Naive B cell (primary cell): ENCODE measurements at regions not wholly inside any gene's neighbourhood (a gene's known extent, or its start where the extent isn't known, plus 50 kb on each side); places are given as distances from the start of the nearest gene placed in this dataset.

Source experiments
- ATAC-seq, 2 donors: fragments of 150-1000 bp; cut with Tn5 transposase; 2 replicates each; pipeline ENCODE4 v1.10.0; 2021; ENCODE audit warnings: low read depth in 2 of 2, mild to moderate bottlenecking in 2 of 2, moderate library complexity in 2 of 2
- DNase-seq: peaks from one replicate; pipeline ENCODE4 v3.0.0; 2022
- H3K27ac Mint-ChIP-seq, 6 donors: one replicate each; pipeline ENCODE4 v1.8.0; 2020 to 2022; ENCODE audit warnings: mild to moderate bottlenecking in 6 of 6, mixed read lengths in 6 of 6, moderate library complexity in 5 of 6, inconsistent platforms in 2 of 6
- H3K27me3 Mint-ChIP-seq, 3 donors: one replicate each; pipeline ENCODE4 v1.8.0; 2021 to 2022; ENCODE audit warnings: mixed read lengths in 3 of 3, mild to moderate bottlenecking in 1 of 3
- H3K36me3 Mint-ChIP-seq, 2 donors: one replicate each; pipeline ENCODE4 v1.8.0; 2020 to 2022; ENCODE audit warnings: mixed read lengths in 2 of 2, inconsistent platforms in 1 of 2, mild to moderate bottlenecking in 1 of 2
- H3K4me1 Mint-ChIP-seq, 3 donors: one replicate each; pipeline ENCODE4 v1.8.0; 2020 to 2022; ENCODE audit warnings: mixed read lengths in 3 of 3, inconsistent platforms in 1 of 3, mild to moderate bottlenecking in 1 of 3, moderate library complexity in 1 of 3
- H3K4me3 Mint-ChIP-seq, 8 donors: one replicate each; pipeline ENCODE4 v1.8.0; 2020 to 2022; ENCODE audit warnings: mild to moderate bottlenecking in 8 of 8, mixed read lengths in 8 of 8, moderate library complexity in 8 of 8, inconsistent platforms in 2 of 8
- H3K9me3 Mint-ChIP-seq, 7 donors: one replicate each; pipeline ENCODE4 v1.8.0; 2020 to 2022; ENCODE audit warnings: mixed read lengths in 7 of 7, mild to moderate bottlenecking in 5 of 7, inconsistent platforms in 2 of 7, moderate library complexity in 1 of 7

GRCh38 chr4:123505095-123506010, 108.8 kb downstream of the SPRY1 start:
- H3K4me3 Mint-ChIP-seq, result peak overlapping the region; percentile 85 to 97 (median 95)
- H3K27ac Mint-ChIP-seq, result peak overlapping the region in 5 of 6 donors; percentile 54 to 92 (median 85)
- peak; percentile 69 to 72 for ATAC-seq
- DNase-seq, result peak; percentile 31
- peaks cover 0 to 2% (median 0%) of the 10 kb centered on the region in 7 donors for H3K9me3 Mint-ChIP-seq
- no peaks in the 10 kb centered on the region for H3K27me3 Mint-ChIP-seq
- no peaks in the 10 kb centered on the region for H3K36me3 Mint-ChIP-seq
- peaks cover 20 to 33% (median 26%) of the 10 kb centered on the region in 3 donors for H3K4me1 Mint-ChIP-seq

DNA sequence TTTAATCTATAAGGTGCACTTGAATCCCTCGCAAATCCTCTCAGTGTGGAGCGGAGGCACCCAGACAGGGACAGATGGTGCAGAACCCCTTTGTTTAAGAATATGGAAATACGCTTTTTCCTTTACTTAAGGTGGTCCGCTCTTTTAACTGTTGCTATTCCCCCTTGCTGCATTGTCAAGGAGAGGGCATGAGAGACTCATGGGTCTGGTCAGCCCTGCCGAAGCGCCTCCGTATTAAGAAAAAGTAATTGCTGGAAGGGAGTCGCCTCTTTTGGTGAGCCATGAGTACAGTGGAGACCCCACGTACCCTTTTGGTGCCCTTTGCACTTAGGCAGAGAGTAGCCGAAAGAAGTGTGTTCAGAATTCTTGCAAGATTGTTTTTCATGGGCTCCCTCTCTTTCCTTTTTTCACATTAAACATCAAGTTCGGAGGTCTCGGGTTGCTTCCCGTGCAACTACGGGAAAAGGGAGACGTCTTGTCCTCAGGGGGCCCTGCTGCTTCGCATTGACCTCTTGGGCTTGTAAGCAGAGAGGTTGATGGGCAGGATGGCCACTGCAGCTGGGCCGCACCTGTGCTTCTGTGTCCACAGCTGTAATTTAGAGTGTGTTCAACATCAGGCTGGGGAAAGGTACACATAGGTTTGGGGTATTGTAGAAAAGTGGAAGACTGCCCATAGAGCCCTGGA, 109.6 kb downstream of the SPRY1 start:
- ATAC-seq (no peak), DNase-seq (no peak)
- Mint-ChIP-seq H3K9me3 (no peaks in the 10 kb centered on the region), H3K36me3 (no peaks in the 10 kb centered on the region), H3K27me3 (no peaks in the 10 kb centered on the region), H3K27ac (peak overlapping the region in 5 of 6 donors; percentile 42 to 92 (median 85)), H3K4me3 (peak overlapping the region; percentile 85 to 97 (median 95)), H3K4me1 (peaks cover 20 to 33% (median 26%) of the 10 kb centered on the region in 3 donors)

GRCh38 chr4:123507376-123507775, 110.8 kb downstream of the SPRY1 start:
- DNase-seq (no peak), ATAC-seq (no peak)
- H3K4me3 Mint-ChIP-seq, result peak overlapping the region in 4 of 8 donors; percentile 85 to 96 (median 93)
- peaks cover 20 to 30% (median 26%) of the 10 kb centered on the region in 3 donors for H3K4me1 Mint-ChIP-seq
- H3K9me3 Mint-ChIP-seq, result peaks cover 0 to 1% (median 0%) of the 10 kb centered on the region in 7 donors
- H3K27ac Mint-ChIP-seq, result peak overlapping the region in 1 of 6 donors; percentile 57
- no peaks in the 10 kb centered on the region for H3K27me3 Mint-ChIP-seq
- H3K36me3 Mint-ChIP-seq, result no peaks in the 10 kb centered on the region

GRCh38 chr4:123510221-123510620, 113.6 kb downstream of the SPRY1 start:
- H3K4me1 Mint-ChIP-seq, result peaks cover 19 to 23% (median 23%) of the 10 kb centered on the region in 3 donors
- H3K9me3 Mint-ChIP-seq, result peaks cover 0 to 4% (median 0%) of the 10 kb centered on the region in 7 donors
- H3K27me3 Mint-ChIP-seq, result no peaks in the 10 kb centered on the region
- H3K27ac Mint-ChIP-seq, result no peak overlapping the region
- ATAC-seq (no peak), DNase-seq (no peak)
- H3K36me3 Mint-ChIP-seq, result no peaks in the 10 kb centered on the region
- no peak overlapping the region for H3K4me3 Mint-ChIP-seq

DNA sequence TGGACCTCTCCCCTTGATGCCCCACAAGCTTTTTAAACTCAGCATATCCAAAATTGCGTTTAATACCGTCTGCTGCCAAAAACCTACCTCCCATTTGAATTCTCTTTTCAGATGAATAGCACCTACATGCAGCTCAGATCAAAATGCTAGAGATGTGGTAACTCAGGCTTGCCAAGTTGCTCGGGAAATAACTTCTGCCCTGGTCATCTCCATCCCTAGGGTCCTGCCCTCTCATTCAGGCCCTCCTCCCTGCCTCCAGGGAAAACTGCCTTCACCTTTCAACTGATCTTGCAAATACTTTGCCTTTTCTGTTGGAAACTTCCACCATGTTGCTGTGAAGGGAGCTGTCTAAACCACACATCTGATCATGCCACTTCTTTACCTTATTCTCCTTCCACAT, 114.1 kb downstream of the SPRY1 start:
- Mint-ChIP-seq H3K4me3 (no peak overlapping the region), H3K9me3 (peaks cover 0 to 4% (median 0%) of the 10 kb centered on the region in 7 donors), H3K4me1 (peaks cover 15 to 22% (median 20%) of the 10 kb centered on the region in 3 donors), H3K36me3 (no peaks in the 10 kb centered on the region), H3K27me3 (no peaks in the 10 kb centered on the region), H3K27ac (no peak overlapping the region)
- DNase-seq, result no peak
- ATAC-seq, result no peak

DNA sequence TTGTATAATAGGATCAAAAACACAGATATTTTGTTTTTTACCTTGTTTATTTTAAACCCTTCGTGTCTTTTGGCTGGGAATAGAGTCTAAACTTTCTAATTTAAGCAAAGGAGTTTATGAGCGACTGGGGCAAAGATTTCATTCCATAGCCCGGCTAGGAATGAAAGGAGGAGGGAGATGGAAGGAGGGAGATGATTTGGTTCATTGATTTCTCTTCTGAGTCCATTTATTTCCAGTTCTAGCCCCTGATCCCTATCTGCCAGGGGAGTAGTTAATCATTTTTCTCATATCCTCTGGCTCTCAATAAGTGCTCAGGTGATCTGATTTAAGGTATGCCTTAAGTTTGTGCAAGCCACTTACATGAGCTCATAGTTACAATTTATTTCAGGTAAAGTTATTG, 120.0 kb downstream of the SPRY1 start:
- no peak overlapping the region for H3K27ac Mint-ChIP-seq
- no peaks in the 10 kb centered on the region for H3K27me3 Mint-ChIP-seq
- ATAC-seq (no peak), DNase-seq (no peak)
- H3K4me3 Mint-ChIP-seq, result no peak overlapping the region
- H3K36me3 Mint-ChIP-seq, result no peaks in the 10 kb centered on the region
- H3K9me3 Mint-ChIP-seq, result peaks cover 0 to 4% (median 0%) of the 10 kb centered on the region in 7 donors
- H3K4me1 Mint-ChIP-seq, result peaks cover 0 to 5% (median 0%) of the 10 kb centered on the region in 3 donors

DNA sequence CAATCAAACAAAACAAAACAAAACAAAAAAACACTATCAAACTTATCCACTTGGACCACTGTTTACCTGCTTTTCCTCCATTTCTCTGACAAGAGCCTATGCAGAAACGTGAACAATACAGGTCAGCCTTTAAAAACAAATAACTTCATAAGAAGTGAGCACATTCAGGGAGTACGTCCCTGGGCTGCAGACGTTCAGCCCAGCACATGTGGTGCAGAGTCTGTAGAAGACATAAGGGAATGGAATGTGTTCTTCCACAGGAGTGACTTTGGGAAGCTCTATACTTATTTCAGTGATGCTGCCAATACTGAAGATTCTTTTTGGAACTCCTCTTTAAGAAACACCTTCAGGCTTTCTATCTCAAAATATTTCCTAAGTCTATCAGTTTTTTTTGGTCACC, 120.6 kb downstream of the SPRY1 start:
- H3K9me3 Mint-ChIP-seq, result peaks cover 0 to 2% (median 0%) of the 10 kb centered on the region in 7 donors
- DNase-seq (no peak), ATAC-seq (no peak)
- no peaks in the 10 kb centered on the region for H3K36me3 Mint-ChIP-seq
- no peak overlapping the region for H3K4me3 Mint-ChIP-seq
- peaks cover 0 to 5% (median 0%) of the 10 kb centered on the region in 3 donors for H3K4me1 Mint-ChIP-seq
- H3K27me3 Mint-ChIP-seq, result no peaks in the 10 kb centered on the region
- no peak overlapping the region for H3K27ac Mint-ChIP-seq

GRCh38 chr4:123517971-123518370, 121.4 kb downstream of the SPRY1 start:
- peaks cover 0 to 5% (median 0%) of the 10 kb centered on the region in 3 donors for H3K4me1 Mint-ChIP-seq
- peak overlapping the region in 1 of 6 donors; percentile 56 for H3K27ac Mint-ChIP-seq
- H3K4me3 Mint-ChIP-seq, result no peak overlapping the region
- H3K27me3 Mint-ChIP-seq, result no peaks in the 10 kb centered on the region
- no peak for ATAC-seq
- H3K9me3 Mint-ChIP-seq, result no peaks in the 10 kb centered on the region
- H3K36me3 Mint-ChIP-seq, result no peaks in the 10 kb centered on the region
- DNase-seq, result no peak

- H3K4me3 Mint-ChIP-seq, result peak overlapping the region in 1 of 8 donors; percentile 5
- H3K27me3 Mint-ChIP-seq, result no peaks in the 10 kb centered on the region
- no peak for DNase-seq
- ATAC-seq, result no peak
- H3K36me3 Mint-ChIP-seq, result no peaks in the 10 kb centered on the region
- H3K27ac Mint-ChIP-seq, result no peak overlapping the region
- H3K9me3 Mint-ChIP-seq, result no peaks in the 10 kb centered on the region
- H3K4me1 Mint-ChIP-seq, result peaks cover 0 to 5% (median 2%) of the 10 kb centered on the region in 3 donors
These were observed 123.7 kb downstream of the SPRY1 start for GRCh38 chr4:123520325-123520724.

GRCh38 chr4:123522081-123522480, 125.5 kb downstream of the SPRY1 start:
- DNase-seq (no peak), ATAC-seq (no peak)
- Mint-ChIP-seq H3K27ac (no peak overlapping the region), H3K9me3 (no peaks in the 10 kb centered on the region), H3K36me3 (no peaks in the 10 kb centered on the region), H3K4me1 (peaks cover 0 to 5% (median 0%) of the 10 kb centered on the region in 3 donors), H3K27me3 (no peaks in the 10 kb centered on the region), H3K4me3 (no peak overlapping the region)

DNA sequence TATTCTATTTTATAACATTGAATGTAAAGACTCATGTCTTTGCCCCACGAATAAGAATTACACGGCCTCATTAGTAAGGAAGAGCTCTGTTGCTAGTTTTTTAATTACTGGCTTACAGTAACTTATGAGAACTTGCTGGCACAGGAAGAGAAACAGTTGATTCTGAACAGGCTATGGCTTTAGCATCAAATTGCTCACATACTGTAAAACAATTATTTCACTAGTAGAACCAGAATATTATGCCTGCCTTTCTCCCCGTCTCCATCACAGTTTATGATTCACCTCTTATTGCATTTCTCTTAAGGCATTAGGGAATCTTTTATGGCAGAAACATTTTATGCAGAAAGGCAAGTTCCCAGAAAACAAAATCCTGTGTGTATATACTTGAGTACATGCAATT, 126.1 kb downstream of the SPRY1 start:
- Mint-ChIP-seq H3K4me1 (peaks cover 0 to 5% (median 0%) of the 10 kb centered on the region in 3 donors), H3K27ac (no peak overlapping the region), H3K9me3 (no peaks in the 10 kb centered on the region), H3K36me3 (no peaks in the 10 kb centered on the region), H3K4me3 (no peak overlapping the region), H3K27me3 (no peaks in the 10 kb centered on the region)
- no peak for DNase-seq
- no peak for ATAC-seq

GRCh38 chr4:123524958-123525628, 128.5 kb downstream of the SPRY1 start:
- H3K27ac Mint-ChIP-seq, result no peak overlapping the region
- H3K27me3 Mint-ChIP-seq, result no peaks in the 10 kb centered on the region
- H3K4me3 Mint-ChIP-seq, result no peak overlapping the region
- ATAC-seq (no peak), DNase-seq (no peak)
- peaks cover 0 to 9% (median 6%) of the 10 kb centered on the region in 3 donors for H3K4me1 Mint-ChIP-seq
- H3K36me3 Mint-ChIP-seq, result no peaks in the 10 kb centered on the region
- no peaks in the 10 kb centered on the region for H3K9me3 Mint-ChIP-seq

DNA sequence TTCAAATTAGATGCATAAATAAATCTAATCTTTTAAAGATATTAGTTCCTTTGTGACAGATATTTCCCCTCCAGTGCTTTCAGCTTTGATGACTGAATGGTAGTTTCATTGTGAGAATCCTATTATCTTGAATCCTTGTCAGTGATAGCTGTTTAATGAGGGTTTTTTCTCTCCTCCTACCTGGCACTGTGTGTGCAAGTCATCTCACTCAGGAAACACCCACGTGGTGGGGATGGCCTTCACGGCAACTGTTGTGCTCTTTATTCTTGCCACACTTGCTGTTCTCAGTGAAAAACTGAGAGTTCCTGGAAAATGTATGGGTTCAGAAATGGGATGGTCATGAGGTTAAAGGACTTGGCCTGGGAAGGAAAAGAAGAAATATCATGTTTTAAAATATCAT, 129.9 kb downstream of the SPRY1 start:
- H3K4me3 Mint-ChIP-seq, result no peak overlapping the region
- H3K27ac Mint-ChIP-seq, result no peak overlapping the region
- ATAC-seq (no peak), DNase-seq (no peak)
- H3K27me3 Mint-ChIP-seq, result no peaks in the 10 kb centered on the region
- peaks cover 0 to 9% (median 6%) of the 10 kb centered on the region in 3 donors for H3K4me1 Mint-ChIP-seq
- no peaks in the 10 kb centered on the region for H3K36me3 Mint-ChIP-seq
- H3K9me3 Mint-ChIP-seq, result no peaks in the 10 kb centered on the region
